ENCODE measurements at regions not wholly inside any gene's neighbourhood (a gene's known extent, or its start where the extent isn't known, plus 50 kb on each side); places are given as distances from the start of the nearest gene placed in this dataset.

DNA sequence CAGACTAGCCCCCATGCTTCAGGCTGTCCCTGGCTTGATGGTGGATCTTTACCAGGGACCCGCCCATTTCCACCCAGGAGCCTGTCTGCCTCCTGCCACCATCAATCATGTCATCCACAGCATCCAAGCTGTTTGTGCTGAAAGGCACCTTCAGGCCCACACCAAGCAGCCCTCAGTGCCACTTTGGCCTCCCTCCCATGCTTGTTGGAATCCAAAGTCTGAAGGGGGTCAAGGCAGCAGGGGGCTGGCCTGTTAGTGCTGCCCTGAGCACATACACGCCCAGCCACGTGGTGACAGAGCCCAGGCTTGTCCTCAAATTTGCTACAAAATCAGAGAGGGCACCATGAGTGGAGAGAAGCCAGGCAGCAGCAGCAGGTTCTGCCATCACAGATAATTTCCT, 1146.8 kb downstream of the FSCB start:
- TF ChIP-seq POLR2AphosphoS5 (IDR thresholded peaks at IDR 0.05) (no peak), POLR2A (IDR thresholded peaks at IDR 0.05) (no peak)

All from spleen (tissue), 3 donors.